DOHH2 (cell line): ENCODE measurements at regions not wholly inside any gene's neighbourhood (a gene's known extent, or its start where the extent isn't known, plus 50 kb on each side); places are given as distances from the start of the nearest gene placed in this dataset.
A peak's percentile ranks its signal among the peaks of the same experiment; 100 is the strongest.

Experiments used
- H3F3A ChIP-seq: fragments of 200-600 bp; sonication (generic), shearing (Covaris generic); 2 replicates; pipeline ENCODE4 v1.6.0; 2016; ENCODE audit warnings: antibody characterized with exemption, mild to moderate bottlenecking; ENCODE audit not compliant: control insufficient read depth, insufficient read depth
- H3K27ac ChIP-seq: fragments of 200-600 bp; sonication (generic); 2 replicates; pipeline ENCODE4 v1.5.1; 2014; ENCODE audit warnings: low read depth, mild to moderate bottlenecking, low read length, moderate library complexity
- H3K27me3 ChIP-seq: fragments of 200-600 bp; sonication (generic); 2 replicates; pipeline ENCODE4 v1.6.1; 2014; ENCODE audit warnings: mild to moderate bottlenecking, low read length, mixed read lengths; ENCODE audit not compliant: control insufficient read depth
- H3K36me3 ChIP-seq: fragments of 200-600 bp; sonication (generic); 2 replicates; pipeline ENCODE4 v1.6.1; 2014; ENCODE audit warnings: mild to moderate bottlenecking, low read length, moderate library complexity, mixed read lengths; ENCODE audit not compliant: control insufficient read depth
- H3K4me1 ChIP-seq: fragments of 200-600 bp; sonication (generic); 2 replicates; pipeline ENCODE4 v1.6.1; 2014; ENCODE audit warnings: mild to moderate bottlenecking, low read length, mixed read lengths; ENCODE audit not compliant: control insufficient read depth
- H3K4me2 ChIP-seq: fragments of 200-600 bp; sonication (generic); 2 replicates; pipeline ENCODE4 v1.6.0; 2014; ENCODE audit warnings: mild to moderate bottlenecking, low read length, moderate library complexity
- H3K4me3 ChIP-seq: fragments of 200-600 bp; sonication (generic); 2 replicates; pipeline ENCODE4 v1.5.1; 2014; ENCODE audit warnings: mild to moderate bottlenecking, low read length, mixed read lengths
- H3K79me2 ChIP-seq: fragments of 200-600 bp; sonication (generic); 2 replicates; pipeline ENCODE4 v1.6.1; 2014; ENCODE audit warnings: mild to moderate bottlenecking, low read length, mixed read lengths; ENCODE audit not compliant: control insufficient read depth
- H3K9me2 ChIP-seq: fragments of 200-600 bp; sonication (generic); replicated peaks from 2 replicates; pipeline ENCODE4 v1.6.1; 2014; ENCODE audit warnings: mild to moderate bottlenecking, low read length, mixed read lengths; ENCODE audit not compliant: control insufficient read depth
- H3K9me3 ChIP-seq: fragments of 200-600 bp; sonication (generic); 2 replicates; pipeline ENCODE4 v1.6.1; 2014; ENCODE audit warnings: antibody characterized with exemption, low read length, mixed read lengths; ENCODE audit not compliant: control insufficient read depth, insufficient read depth
- H4K20me1 ChIP-seq: fragments of 200-600 bp; sonication (generic); 2 replicates; pipeline ENCODE4 v1.6.0; 2014; ENCODE audit warnings: low read depth, mild to moderate bottlenecking, antibody characterized with exemption, low read length, moderate library complexity; ENCODE audit not compliant: control insufficient read depth, insufficient read depth
- EZH2phosphoT487 ChIP-seq: fragments of 200-600 bp; sonication (generic); IDR thresholded peaks from 2 replicates; pipeline ENCODE4 v1.6.1; 2017; ENCODE audit warnings: borderline replicate concordance, mild to moderate bottlenecking, antibody characterized with exemption, low read length, moderate library complexity, mixed read lengths
- TF ChIP-seq, protein P1 (sequence below): fragments of 200-600 bp; sonication (generic); IDR thresholded peaks from one replicate; pipeline ENCODE4 v1.5.1; 2014; ENCODE audit warnings: antibody characterized with exemption, mild to moderate bottlenecking, low read depth, low read length; ENCODE audit not compliant: poor library complexity, severe bottlenecking

DNA sequence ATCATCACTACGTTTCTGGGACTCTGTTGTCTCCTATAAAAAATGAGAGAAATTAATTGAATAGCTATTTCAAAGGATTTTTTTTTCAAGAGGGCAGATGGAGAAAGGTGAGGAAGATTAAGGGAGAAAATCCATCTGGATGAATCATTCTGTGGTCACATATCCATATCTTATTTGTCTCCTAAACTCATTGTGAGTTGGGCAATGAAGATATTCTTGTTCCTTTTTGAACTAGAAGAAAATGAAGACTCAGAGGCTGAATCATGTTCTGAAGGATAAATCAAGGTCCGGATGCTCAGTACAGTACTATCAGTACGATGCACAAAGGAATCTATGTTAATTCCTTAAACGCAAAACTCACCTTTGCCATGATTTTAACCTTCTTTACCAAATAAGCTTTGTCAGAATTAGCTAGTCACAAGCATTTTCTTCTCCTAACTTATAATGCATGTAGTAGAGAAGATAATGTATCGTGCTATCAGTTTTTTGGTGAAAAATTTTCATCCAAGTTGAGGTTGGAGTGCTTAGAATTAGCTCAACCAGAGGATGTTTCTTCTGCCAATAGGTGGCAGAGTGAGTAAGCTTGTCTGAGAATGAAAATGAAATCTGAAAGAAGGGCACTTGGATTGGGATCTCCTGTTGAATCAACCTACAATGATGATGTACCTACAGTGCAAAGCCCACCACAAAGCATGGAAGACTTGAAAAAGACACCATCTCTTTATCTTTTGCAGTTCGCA, 446.9 kb downstream of the KIF20B start:
- no peak for TF ChIP-seq EZH2phosphoT487
- TF ChIP-seq, protein P1, sequence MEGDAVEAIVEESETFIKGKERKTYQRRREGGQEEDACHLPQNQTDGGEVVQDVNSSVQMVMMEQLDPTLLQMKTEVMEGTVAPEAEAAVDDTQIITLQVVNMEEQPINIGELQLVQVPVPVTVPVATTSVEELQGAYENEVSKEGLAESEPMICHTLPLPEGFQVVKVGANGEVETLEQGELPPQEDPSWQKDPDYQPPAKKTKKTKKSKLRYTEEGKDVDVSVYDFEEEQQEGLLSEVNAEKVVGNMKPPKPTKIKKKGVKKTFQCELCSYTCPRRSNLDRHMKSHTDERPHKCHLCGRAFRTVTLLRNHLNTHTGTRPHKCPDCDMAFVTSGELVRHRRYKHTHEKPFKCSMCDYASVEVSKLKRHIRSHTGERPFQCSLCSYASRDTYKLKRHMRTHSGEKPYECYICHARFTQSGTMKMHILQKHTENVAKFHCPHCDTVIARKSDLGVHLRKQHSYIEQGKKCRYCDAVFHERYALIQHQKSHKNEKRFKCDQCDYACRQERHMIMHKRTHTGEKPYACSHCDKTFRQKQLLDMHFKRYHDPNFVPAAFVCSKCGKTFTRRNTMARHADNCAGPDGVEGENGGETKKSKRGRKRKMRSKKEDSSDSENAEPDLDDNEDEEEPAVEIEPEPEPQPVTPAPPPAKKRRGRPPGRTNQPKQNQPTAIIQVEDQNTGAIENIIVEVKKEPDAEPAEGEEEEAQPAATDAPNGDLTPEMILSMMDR: peak; percentile 38
- Histone ChIP-seq H3K4me2 (no peak overlapping the region), H3K9me3 (no peaks in the 10 kb centered on the region), H4K20me1 (no peaks in the 10 kb centered on the region), H3K4me1 (no peaks in the 10 kb centered on the region), H3K27me3 (no peaks in the 10 kb centered on the region), H3F3A (no peaks in the 10 kb centered on the region), H3K36me3 (no peaks in the 10 kb centered on the region), H3K9me2 (no peaks in the 10 kb centered on the region), H3K79me2 (no peaks in the 10 kb centered on the region), H3K4me3 (no peak overlapping the region), H3K27ac (no peak overlapping the region)

DNA sequence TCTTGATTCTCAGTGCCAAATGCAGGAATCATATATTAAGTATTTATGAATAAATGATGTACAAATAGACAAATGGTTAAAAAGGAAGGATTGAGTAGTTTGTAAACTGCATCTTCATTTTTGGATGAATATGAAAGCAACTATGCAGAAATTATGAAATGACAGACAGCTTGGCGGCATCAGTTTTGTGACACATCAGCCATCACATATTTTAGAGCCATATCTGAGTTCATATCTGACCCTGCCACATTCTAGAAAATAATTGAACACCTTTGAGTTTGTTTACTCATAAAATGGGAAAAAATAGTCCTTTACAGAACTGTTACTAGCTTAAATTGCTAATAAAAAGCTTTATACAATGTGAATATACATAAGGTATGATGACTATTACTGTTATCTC, 448.2 kb downstream of the KIF20B start:
- Histone ChIP-seq H3F3A (no peaks in the 10 kb centered on the region), H3K9me2 (no peaks in the 10 kb centered on the region), H3K79me2 (no peaks in the 10 kb centered on the region), H3K4me1 (no peaks in the 10 kb centered on the region), H3K27me3 (no peaks in the 10 kb centered on the region), H4K20me1 (no peaks in the 10 kb centered on the region), H3K4me2 (no peak overlapping the region), H3K27ac (no peak overlapping the region), H3K4me3 (no peak overlapping the region), H3K36me3 (no peaks in the 10 kb centered on the region), H3K9me3 (no peaks in the 10 kb centered on the region)
- TF ChIP-seq, protein P1: no peak
- no peak for TF ChIP-seq EZH2phosphoT487

DNA sequence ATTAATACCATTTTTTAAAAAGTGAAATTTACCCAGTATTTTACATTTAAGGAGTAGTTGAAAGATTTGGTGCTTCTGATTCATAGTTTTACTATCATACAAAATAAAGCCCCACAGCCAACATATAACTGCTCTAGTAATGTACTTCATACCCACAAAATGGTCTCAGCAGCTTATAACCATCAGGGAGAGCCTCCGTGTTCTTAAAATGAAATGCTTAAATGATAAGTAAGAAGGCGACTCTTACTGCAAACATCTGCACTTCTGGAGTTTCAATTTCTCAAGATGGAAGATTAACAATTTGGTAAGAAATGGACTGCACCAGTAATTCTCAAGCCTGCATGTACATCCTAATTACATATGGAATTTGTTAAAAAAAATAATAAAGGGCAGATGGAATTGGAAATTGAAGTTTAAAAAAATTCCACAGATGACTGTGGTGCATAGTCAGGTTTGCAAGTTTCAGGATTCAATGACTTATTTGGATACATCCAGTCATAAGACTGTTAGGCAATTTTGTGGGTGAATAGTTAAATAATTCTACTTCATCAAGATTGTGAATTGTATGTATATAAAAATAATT, 461.0 kb downstream of the KIF20B start:
- Histone ChIP-seq H3K27me3 (no peaks in the 10 kb centered on the region), H3K36me3 (no peaks in the 10 kb centered on the region), H3K79me2 (no peaks in the 10 kb centered on the region), H3K4me1 (no peaks in the 10 kb centered on the region), H3K4me2 (no peak overlapping the region), H4K20me1 (no peaks in the 10 kb centered on the region), H3K9me2 (no peaks in the 10 kb centered on the region), H3K9me3 (no peaks in the 10 kb centered on the region), H3F3A (no peaks in the 10 kb centered on the region), H3K27ac (no peak overlapping the region), H3K4me3 (no peak overlapping the region)
- TF ChIP-seq, protein P1: no peak
- no peak for TF ChIP-seq EZH2phosphoT487
